ENCODE measurements at regions not wholly inside any gene's neighbourhood (a gene's known extent, or its start where the extent isn't known, plus 50 kb on each side); places are given as distances from the start of the nearest gene placed in this dataset.

- Histone ChIP-seq H3K4me3 (ENCODE audit: low read depth, low read length) (no peak overlapping the region), H3K27me3 (ENCODE audit: control insufficient read depth, insufficient read depth, low read length) (no peaks in the 10 kb centered on the region), H3K27ac (ENCODE audit: low read depth, low read length) (no peak overlapping the region), H3K4me1 (ENCODE audit: control insufficient read depth, insufficient read depth, low read length) (no peaks in the 10 kb centered on the region), H3K9me3 (ENCODE audit: control insufficient read depth, insufficient read depth, low read length) (no peaks in the 10 kb centered on the region), H3K36me3 (ENCODE audit: control insufficient read depth, insufficient read depth, low read length) (no peaks in the 10 kb centered on the region), H3K9ac (ENCODE audit: low read depth, low read length) (no peak overlapping the region)
These were observed 196.9 kb downstream of the TBX15 start for GRCh38 chr1:118791094-118791691.

DNA sequence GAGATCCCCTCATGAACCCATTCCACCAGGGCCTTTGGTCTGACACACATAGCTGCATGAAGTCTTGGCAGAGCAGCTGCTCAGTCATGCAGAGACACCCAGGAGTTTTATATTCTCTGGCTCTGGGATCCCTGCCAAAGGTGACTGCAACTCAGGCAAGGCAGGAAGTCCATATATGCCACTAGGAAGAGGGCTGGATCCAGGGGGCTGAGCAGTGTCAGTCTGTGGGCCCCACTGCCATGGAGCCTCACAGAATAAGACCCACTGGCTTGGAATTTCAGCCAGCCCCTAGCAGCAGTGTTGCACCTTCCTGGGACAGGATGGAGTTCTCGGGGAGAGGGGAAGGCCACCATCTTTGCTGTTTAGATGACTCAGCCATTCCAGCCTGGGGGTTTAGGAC, 199.7 kb downstream of the TBX15 start:
- H3K27ac ChIP-seq (ENCODE audit: low read depth, low read length): no peak overlapping the region
- no peak overlapping the region for H3K4me3 ChIP-seq (ENCODE audit: low read depth, low read length)
- peaks cover 3% of the 10 kb centered on the region; the same call in 1 of the 2 replicates for H3K4me1 ChIP-seq (ENCODE audit: control insufficient read depth, insufficient read depth, low read length)
- no peak overlapping the region for H3K9ac ChIP-seq (ENCODE audit: low read depth, low read length)
- H3K27me3 ChIP-seq (ENCODE audit: control insufficient read depth, insufficient read depth, low read length): no peaks in the 10 kb centered on the region
- no peaks in the 10 kb centered on the region for H3K9me3 ChIP-seq (ENCODE audit: control insufficient read depth, insufficient read depth, low read length)
- no peaks in the 10 kb centered on the region for H3K36me3 ChIP-seq (ENCODE audit: control insufficient read depth, insufficient read depth, low read length)

DNA sequence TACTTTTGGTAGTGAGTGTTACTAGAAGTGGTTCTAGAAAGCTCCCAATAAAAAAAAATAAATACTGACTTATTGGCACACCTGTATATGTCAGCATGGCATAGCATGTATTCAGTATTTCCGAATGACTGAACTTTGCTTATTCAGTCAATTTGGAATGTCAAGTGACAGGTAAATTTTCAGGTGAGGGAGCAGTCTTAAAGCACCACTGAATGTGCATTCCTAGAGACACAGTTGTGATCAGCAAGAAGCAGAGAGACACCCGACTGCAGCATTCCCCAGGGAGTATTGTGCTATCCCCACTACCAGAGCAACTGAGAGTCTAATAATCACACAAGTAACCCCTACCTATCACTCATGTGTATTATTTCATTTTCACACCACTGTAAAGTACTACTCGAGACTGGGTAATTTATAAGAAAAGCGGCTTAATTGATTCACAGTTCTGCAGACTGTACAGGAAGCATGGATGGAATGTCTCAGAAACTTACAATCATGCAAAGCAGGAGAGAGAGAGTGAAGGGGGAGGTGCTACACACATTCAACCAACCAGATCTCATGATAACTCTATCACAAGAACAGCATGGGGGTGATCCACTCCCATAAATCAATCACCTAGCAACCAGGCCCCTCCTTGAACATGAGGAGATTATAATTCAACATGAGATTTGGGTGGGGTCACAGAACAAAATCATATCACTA, 201.5 kb downstream of the TBX15 start:
- peaks cover 6% of the 10 kb centered on the region; the same call in 1 of the 2 replicates for H3K4me1 ChIP-seq (ENCODE audit: control insufficient read depth, insufficient read depth, low read length)
- H3K9ac ChIP-seq (ENCODE audit: low read depth, low read length): no peak overlapping the region
- no peak overlapping the region for H3K4me3 ChIP-seq (ENCODE audit: low read depth, low read length)
- no peaks in the 10 kb centered on the region for H3K9me3 ChIP-seq (ENCODE audit: control insufficient read depth, insufficient read depth, low read length)
- H3K27ac ChIP-seq (ENCODE audit: low read depth, low read length): no peak overlapping the region
- H3K27me3 ChIP-seq (ENCODE audit: control insufficient read depth, insufficient read depth, low read length): no peaks in the 10 kb centered on the region
- H3K36me3 ChIP-seq (ENCODE audit: control insufficient read depth, insufficient read depth, low read length): no peaks in the 10 kb centered on the region

GRCh38 chr1:118785246-118785645, 202.9 kb downstream of the TBX15 start:
- Histone ChIP-seq H3K27ac (ENCODE audit: low read depth, low read length) (no peak overlapping the region), H3K36me3 (ENCODE audit: control insufficient read depth, insufficient read depth, low read length) (no peaks in the 10 kb centered on the region), H3K4me1 (ENCODE audit: control insufficient read depth, insufficient read depth, low read length) (peaks cover 6% of the 10 kb centered on the region; the same call in 1 of the 2 replicates), H3K9ac (ENCODE audit: low read depth, low read length) (no peak overlapping the region), H3K4me3 (ENCODE audit: low read depth, low read length) (no peak overlapping the region), H3K27me3 (ENCODE audit: control insufficient read depth, insufficient read depth, low read length) (no peaks in the 10 kb centered on the region), H3K9me3 (ENCODE audit: control insufficient read depth, insufficient read depth, low read length) (no peaks in the 10 kb centered on the region)

DNA sequence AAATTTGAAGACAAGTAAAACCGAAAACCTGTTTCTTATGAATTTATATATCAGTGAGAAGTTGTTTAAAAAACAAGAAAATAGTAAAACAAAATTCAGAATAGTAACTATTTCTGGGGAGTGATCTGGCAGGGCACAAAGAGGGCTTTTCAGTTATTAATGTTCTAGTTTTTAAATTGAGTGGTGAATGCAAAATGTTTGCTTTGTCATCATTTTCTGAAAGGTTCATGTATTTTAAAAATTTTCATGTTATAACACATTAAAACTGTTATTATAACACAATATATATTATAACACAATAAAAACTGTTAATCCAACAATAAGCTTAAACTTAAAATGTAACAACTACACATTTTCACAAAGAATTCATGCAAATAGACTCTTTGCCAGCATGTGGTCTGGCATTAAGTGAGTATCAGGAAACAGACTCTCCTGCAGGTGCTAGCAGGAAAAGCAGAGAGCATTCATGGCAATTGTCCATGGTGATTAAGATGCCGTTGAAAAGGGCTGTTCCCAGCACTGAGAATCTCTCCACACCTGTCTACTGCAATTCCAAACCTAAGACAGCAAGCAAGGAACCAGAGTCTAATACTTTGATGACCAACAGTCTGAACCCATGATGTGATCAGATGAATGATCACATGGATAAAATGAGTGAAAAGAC, 204.9 kb downstream of the TBX15 start:
- no peaks in the 10 kb centered on the region for H3K27me3 ChIP-seq (ENCODE audit: control insufficient read depth, insufficient read depth, low read length)
- H3K9me3 ChIP-seq (ENCODE audit: control insufficient read depth, insufficient read depth, low read length): no peaks in the 10 kb centered on the region
- H3K9ac ChIP-seq (ENCODE audit: low read depth, low read length): no peak overlapping the region
- no peak overlapping the region for H3K27ac ChIP-seq (ENCODE audit: low read depth, low read length)
- H3K36me3 ChIP-seq (ENCODE audit: control insufficient read depth, insufficient read depth, low read length): no peaks in the 10 kb centered on the region
- H3K4me1 ChIP-seq (ENCODE audit: control insufficient read depth, insufficient read depth, low read length): peaks cover 6% of the 10 kb centered on the region; the same call in 1 of the 2 replicates
- no peak overlapping the region for H3K4me3 ChIP-seq (ENCODE audit: low read depth, low read length)

DNA sequence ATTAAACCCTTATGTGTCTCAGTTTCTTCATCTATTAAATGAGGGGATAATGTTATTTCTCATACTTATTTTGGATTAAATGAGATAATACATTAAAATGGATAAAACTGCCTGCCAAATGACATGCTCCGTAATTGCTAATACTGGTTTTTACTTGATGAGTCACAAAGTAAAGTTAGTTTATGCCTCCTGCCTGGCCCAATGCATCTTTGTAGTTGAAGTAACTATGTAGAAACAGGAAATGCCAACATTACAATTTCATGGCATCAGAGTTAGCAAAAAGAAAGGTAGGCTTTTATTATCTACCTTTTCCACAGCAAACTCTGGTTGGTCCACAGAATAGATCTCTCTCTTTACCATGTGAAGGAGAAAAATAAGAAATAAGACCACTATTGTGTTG, 214.5 kb downstream of the TBX15 start:
- Histone ChIP-seq H3K36me3 (ENCODE audit: control insufficient read depth, insufficient read depth, low read length) (no peaks in the 10 kb centered on the region), H3K9ac (ENCODE audit: low read depth, low read length) (no peak overlapping the region), H3K4me3 (ENCODE audit: low read depth, low read length) (no peak overlapping the region), H3K9me3 (ENCODE audit: control insufficient read depth, insufficient read depth, low read length) (no peaks in the 10 kb centered on the region), H3K27ac (ENCODE audit: low read depth, low read length) (no peak overlapping the region), H3K27me3 (ENCODE audit: control insufficient read depth, insufficient read depth, low read length) (no peaks in the 10 kb centered on the region), H3K4me1 (ENCODE audit: control insufficient read depth, insufficient read depth, low read length) (no peaks in the 10 kb centered on the region)

- Histone ChIP-seq H3K4me1 (ENCODE audit: control insufficient read depth, insufficient read depth, low read length) (no peaks in the 10 kb centered on the region), H3K9me3 (ENCODE audit: control insufficient read depth, insufficient read depth, low read length) (0 out of 2 replicates have a peak, but pooled peaks cover 9% of the 10 kb centered on the region), H3K9ac (ENCODE audit: low read depth, low read length) (no peak overlapping the region), H3K27ac (ENCODE audit: low read depth, low read length) (no peak overlapping the region), H3K4me3 (ENCODE audit: low read depth, low read length) (no peak overlapping the region), H3K36me3 (ENCODE audit: control insufficient read depth, insufficient read depth, low read length) (no peaks in the 10 kb centered on the region), H3K27me3 (ENCODE audit: control insufficient read depth, insufficient read depth, low read length) (no peaks in the 10 kb centered on the region)
These were observed 220.2 kb downstream of the TBX15 start for GRCh38 chr1:118767971-118768370.

DNA sequence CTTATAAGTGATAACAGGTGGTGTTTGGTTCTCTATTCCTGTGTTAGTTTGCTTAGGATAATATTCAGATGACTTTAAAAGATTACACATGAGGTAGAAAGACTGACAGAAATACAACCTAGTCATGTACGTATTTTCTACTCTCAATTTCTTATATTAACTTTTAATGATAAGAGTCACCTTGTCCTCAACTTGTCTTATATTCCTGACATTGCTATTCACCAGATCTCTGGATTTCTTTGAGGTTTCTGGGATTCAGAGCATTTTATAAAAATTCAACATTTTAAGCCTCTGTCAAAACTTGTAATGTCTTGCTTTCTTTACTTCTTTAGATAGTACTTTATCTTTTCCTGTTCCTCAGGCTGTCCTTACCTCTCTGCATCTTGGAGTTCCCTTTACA, 234.2 kb downstream of the TBX15 start:
- H3K36me3 ChIP-seq (ENCODE audit: control insufficient read depth, insufficient read depth, low read length): no peaks in the 10 kb centered on the region
- H3K27ac ChIP-seq (ENCODE audit: low read depth, low read length): no peak overlapping the region
- H3K4me1 ChIP-seq (ENCODE audit: control insufficient read depth, insufficient read depth, low read length): peaks cover 9% of the 10 kb centered on the region
- H3K9me3 ChIP-seq (ENCODE audit: control insufficient read depth, insufficient read depth, low read length): no peaks in the 10 kb centered on the region
- peaks cover 55% of the 10 kb centered on the region for H3K27me3 ChIP-seq (ENCODE audit: control insufficient read depth, insufficient read depth, low read length)
- H3K9ac ChIP-seq (ENCODE audit: low read depth, low read length): no peak overlapping the region
- H3K4me3 ChIP-seq (ENCODE audit: low read depth, low read length): no peak overlapping the region

DNA sequence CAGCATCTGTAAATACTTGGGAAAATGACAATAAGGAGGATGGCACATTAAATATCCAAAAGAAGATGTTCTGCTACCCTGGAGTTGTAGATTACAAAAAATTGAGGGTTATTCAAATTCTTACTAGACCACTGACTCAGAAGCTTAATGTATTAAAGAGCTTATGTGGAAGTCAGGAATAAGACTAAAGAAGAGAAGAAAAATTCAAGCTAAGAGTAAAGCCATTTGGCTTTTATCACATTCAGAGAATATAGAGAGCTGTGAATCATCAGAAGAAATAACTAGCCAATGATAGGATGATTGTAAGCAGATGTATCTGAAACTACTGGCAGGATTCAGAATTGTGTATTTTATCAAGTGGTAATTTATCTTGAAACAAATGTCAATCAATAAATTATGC, 237.0 kb downstream of the TBX15 start:
- Histone ChIP-seq H3K27ac (ENCODE audit: low read depth, low read length) (no peak overlapping the region), H3K9me3 (ENCODE audit: control insufficient read depth, insufficient read depth, low read length) (no peaks in the 10 kb centered on the region), H3K4me1 (ENCODE audit: control insufficient read depth, insufficient read depth, low read length) (peaks cover 9% of the 10 kb centered on the region), H3K27me3 (ENCODE audit: control insufficient read depth, insufficient read depth, low read length) (peaks cover 45% of the 10 kb centered on the region), H3K9ac (ENCODE audit: low read depth, low read length) (no peak overlapping the region), H3K4me3 (ENCODE audit: low read depth, low read length) (no peak overlapping the region), H3K36me3 (ENCODE audit: control insufficient read depth, insufficient read depth, low read length) (no peaks in the 10 kb centered on the region)

- Histone ChIP-seq H3K27me3 (ENCODE audit: control insufficient read depth, insufficient read depth, low read length) (no peaks in the 10 kb centered on the region), H3K4me3 (ENCODE audit: low read depth, low read length) (no peak overlapping the region), H3K27ac (ENCODE audit: low read depth, low read length) (no peak overlapping the region), H3K9ac (ENCODE audit: low read depth, low read length) (no peak overlapping the region), H3K9me3 (ENCODE audit: control insufficient read depth, insufficient read depth, low read length) (no peaks in the 10 kb centered on the region), H3K36me3 (ENCODE audit: control insufficient read depth, insufficient read depth, low read length) (no peaks in the 10 kb centered on the region), H3K4me1 (ENCODE audit: control insufficient read depth, insufficient read depth, low read length) (peaks cover 8% of the 10 kb centered on the region)
These were observed 243.7 kb downstream of the TBX15 start for GRCh38 chr1:118744420-118744819.

DNA sequence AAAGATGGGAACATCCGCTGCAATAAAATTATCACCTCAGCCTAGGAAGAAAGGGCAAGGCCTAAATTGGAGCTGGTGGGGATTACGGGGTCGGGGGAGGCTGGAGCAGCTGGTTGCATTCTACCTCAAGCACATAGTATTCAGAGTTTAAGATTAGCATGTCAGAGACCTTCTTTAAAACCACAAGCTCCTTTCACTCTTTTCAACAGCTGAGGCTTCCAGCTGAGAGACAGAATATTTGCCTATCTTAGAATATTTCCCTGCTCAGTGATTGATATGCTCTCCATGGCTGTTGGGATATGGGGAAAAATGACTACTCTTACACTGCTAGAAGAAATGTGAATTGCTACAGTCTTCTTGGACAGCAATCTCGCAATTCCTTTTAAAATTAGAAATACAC, 248.6 kb downstream of the TBX15 start:
- H3K4me3 ChIP-seq (ENCODE audit: low read depth, low read length): no peak overlapping the region
- H3K9ac ChIP-seq (ENCODE audit: low read depth, low read length): no peak overlapping the region
- peaks cover 17% of the 10 kb centered on the region for H3K4me1 ChIP-seq (ENCODE audit: control insufficient read depth, insufficient read depth, low read length)
- no peaks in the 10 kb centered on the region for H3K9me3 ChIP-seq (ENCODE audit: control insufficient read depth, insufficient read depth, low read length)
- peak overlapping the region; percentile 44 for H3K27ac ChIP-seq (ENCODE audit: low read depth, low read length)
- H3K27me3 ChIP-seq (ENCODE audit: control insufficient read depth, insufficient read depth, low read length): no peaks in the 10 kb centered on the region
- H3K36me3 ChIP-seq (ENCODE audit: control insufficient read depth, insufficient read depth, low read length): no peaks in the 10 kb centered on the region

All from HUES48 (cell line).